A673 (cell line): ENCODE measurements at regions not wholly inside any gene's neighbourhood (a gene's known extent, or its start where the extent isn't known, plus 50 kb on each side); places are given as distances from the start of the nearest gene placed in this dataset.

Experiments
- EZH2 ChIP-seq: fragments of 200-600 bp; sonication (generic); IDR thresholded peaks from 2 replicates; pipeline ENCODE4 v1.6.1; 2017; ENCODE audit warnings: borderline replicate concordance, low read depth, mild to moderate bottlenecking, mixed read lengths, antibody characterized with exemption, low read length; ENCODE audit not compliant: poor library complexity, severe bottlenecking
- TF ChIP-seq, protein P1 (sequence below): fragments of 300-800, 200-600 bp; sonication (generic); conservative IDR thresholded peaks from 2 replicates; pipeline ENCODE4 v1.5.1; 2017; ENCODE audit warnings: low read depth, mild to moderate bottlenecking, antibody characterized with exemption, low read length, moderate library complexity, mixed read lengths

DNA sequence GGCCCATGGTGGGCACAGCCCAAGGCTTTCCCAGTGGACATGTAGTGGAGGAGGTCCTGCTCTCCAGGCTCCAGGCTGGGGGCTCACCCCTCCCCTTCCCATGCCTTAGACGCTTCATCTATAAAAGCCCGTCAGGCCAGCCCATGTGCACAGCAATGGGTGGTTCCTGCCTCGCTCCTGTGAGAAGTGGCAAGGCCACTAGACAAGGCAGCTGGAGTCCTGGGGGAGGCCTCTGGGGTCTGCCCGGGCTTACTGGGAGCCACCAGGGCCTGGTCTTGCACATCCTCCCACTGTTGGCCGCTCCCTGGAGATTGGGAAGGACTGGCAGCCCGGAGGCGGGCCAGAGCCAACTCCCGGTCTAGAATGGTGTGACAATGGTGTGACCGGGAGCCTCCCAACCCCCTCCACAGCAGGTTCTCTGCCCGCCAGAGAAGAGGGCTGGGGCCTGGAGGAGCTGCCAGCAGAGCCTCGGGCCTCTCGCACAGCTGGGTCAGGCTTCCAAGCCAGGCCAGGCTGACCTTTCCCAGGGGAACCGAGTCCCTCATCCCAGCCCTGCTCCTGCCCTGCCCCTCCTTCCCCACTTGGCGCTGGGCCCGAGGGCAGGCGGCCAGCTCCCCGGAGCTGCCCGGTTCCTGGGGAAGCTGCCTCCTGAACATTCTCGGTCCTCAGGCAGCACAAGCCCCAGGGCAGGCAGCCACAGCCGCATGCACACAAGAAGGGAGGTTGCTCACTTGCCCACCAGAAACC lies 97.9 kb downstream of the RFLNA start:
- TF ChIP-seq, protein P1, sequence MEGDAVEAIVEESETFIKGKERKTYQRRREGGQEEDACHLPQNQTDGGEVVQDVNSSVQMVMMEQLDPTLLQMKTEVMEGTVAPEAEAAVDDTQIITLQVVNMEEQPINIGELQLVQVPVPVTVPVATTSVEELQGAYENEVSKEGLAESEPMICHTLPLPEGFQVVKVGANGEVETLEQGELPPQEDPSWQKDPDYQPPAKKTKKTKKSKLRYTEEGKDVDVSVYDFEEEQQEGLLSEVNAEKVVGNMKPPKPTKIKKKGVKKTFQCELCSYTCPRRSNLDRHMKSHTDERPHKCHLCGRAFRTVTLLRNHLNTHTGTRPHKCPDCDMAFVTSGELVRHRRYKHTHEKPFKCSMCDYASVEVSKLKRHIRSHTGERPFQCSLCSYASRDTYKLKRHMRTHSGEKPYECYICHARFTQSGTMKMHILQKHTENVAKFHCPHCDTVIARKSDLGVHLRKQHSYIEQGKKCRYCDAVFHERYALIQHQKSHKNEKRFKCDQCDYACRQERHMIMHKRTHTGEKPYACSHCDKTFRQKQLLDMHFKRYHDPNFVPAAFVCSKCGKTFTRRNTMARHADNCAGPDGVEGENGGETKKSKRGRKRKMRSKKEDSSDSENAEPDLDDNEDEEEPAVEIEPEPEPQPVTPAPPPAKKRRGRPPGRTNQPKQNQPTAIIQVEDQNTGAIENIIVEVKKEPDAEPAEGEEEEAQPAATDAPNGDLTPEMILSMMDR: no peak
- no peak for TF ChIP-seq EZH2
